GM23338 (cell line): ENCODE measurements at regions not wholly inside any gene's neighbourhood (a gene's known extent, or its start where the extent isn't known, plus 50 kb on each side); places are given as distances from the start of the nearest gene placed in this dataset.

Experiments used
- ATAC-seq: fragments of 200-7000 bp; cut with Tn5 transposase; 3 replicates; pipeline ENCODE4 v1.9.1; 2020
- DNase-seq: peaks from one replicate; pipeline ENCODE4 v3.0.0-alpha.2; 2015; ENCODE audit warnings: low spot score
- H2AFZ ChIP-seq: fragments of 200-600 bp; sonication (generic); 2 replicates; pipeline ENCODE4 v1.8.0; 2016; ENCODE audit warnings: antibody characterized with exemption, mild to moderate bottlenecking, moderate library complexity
- H3F3A ChIP-seq: fragments of 200-600 bp; sonication (generic); replicated peaks from 2 replicates; pipeline ENCODE4 v1.8.0; 2017; ENCODE audit warnings: antibody characterized with exemption, mixed run types, low read depth
- H3K27ac ChIP-seq: fragments of 200-600 bp; sonication (generic); 2 replicates; pipeline ENCODE4 v1.6.1; 2016; ENCODE audit warnings: low read depth
- H3K27me3 ChIP-seq: fragments of 200-600 bp; sonication (generic); 2 replicates; pipeline ENCODE4 v1.8.0; 2016; ENCODE audit warnings: mild to moderate bottlenecking, mixed run types, moderate library complexity; ENCODE audit not compliant: insufficient read depth
- H3K36me3 ChIP-seq: fragments of 200-600 bp; sonication (generic); 2 replicates; pipeline ENCODE4 v1.8.0; 2016; ENCODE audit warnings: mild to moderate bottlenecking; ENCODE audit not compliant: insufficient read depth
- H3K4me1 ChIP-seq: fragments of 200-600 bp; sonication (generic); 2 replicates; pipeline ENCODE4 v1.8.0; 2016; ENCODE audit warnings: mild to moderate bottlenecking, moderate library complexity; ENCODE audit not compliant: insufficient read depth
- H3K4me2 ChIP-seq: fragments of 200-600 bp; sonication (generic); 2 replicates; pipeline ENCODE4 v1.7.1; 2017; ENCODE audit warnings: mixed run types
- H3K4me3 ChIP-seq: fragments of 200-600 bp; sonication (generic); 2 replicates; pipeline ENCODE4 v1.6.1; 2016; ENCODE audit warnings: mixed run types
- H3K79me2 ChIP-seq: fragments of 200-600 bp; sonication (generic); replicated peaks from 2 replicates; pipeline ENCODE4 v1.8.0; 2017; ENCODE audit warnings: mild to moderate bottlenecking; ENCODE audit not compliant: insufficient read depth
- H3K9me2 ChIP-seq: fragments of 200-600 bp; sonication (generic); 2 replicates; pipeline ENCODE4 v1.8.0; 2017; ENCODE audit not compliant: insufficient read depth
- H4K20me1 ChIP-seq: fragments of 200-600 bp; sonication (generic); replicated peaks from 2 replicates; pipeline ENCODE4 v1.8.0; 2017; ENCODE audit warnings: mild to moderate bottlenecking; ENCODE audit not compliant: insufficient read depth
- H3K27ac Mint-ChIP-seq: 2 replicates; pipeline ENCODE4 v1.8.0; 2020; ENCODE audit warnings: inconsistent platforms, mild to moderate bottlenecking, moderate library complexity, mixed read lengths
- H3K27me3 Mint-ChIP-seq: 3 replicates; pipeline ENCODE4 v1.8.0; 2022; ENCODE audit warnings: low read depth, mild to moderate bottlenecking, moderate library complexity, mixed read lengths, inconsistent platforms; ENCODE audit not compliant: insufficient read depth, poor library complexity
- H3K36me3 Mint-ChIP-seq: 3 replicates; pipeline ENCODE4 v1.8.0; 2021; ENCODE audit warnings: low read depth, mild to moderate bottlenecking, inconsistent platforms, moderate library complexity, mixed read lengths
- H3K4me1 Mint-ChIP-seq: 3 replicates; pipeline ENCODE4 v1.8.0; 2020; ENCODE audit warnings: mild to moderate bottlenecking, inconsistent platforms, mixed read lengths
- H3K4me3 Mint-ChIP-seq: 3 replicates; pipeline ENCODE4 v1.8.0; 2021; ENCODE audit warnings: moderate library complexity, mild to moderate bottlenecking, inconsistent platforms, mixed read lengths
- H3K9me3 Mint-ChIP-seq: 3 replicates; pipeline ENCODE4 v1.8.0; 2020; ENCODE audit warnings: moderate library complexity, mild to moderate bottlenecking, inconsistent platforms, mixed read lengths
- CREB1 ChIP-seq: fragments of 250-450 bp; sonication (Bioruptor Pico); IDR thresholded peaks from 2 replicates; pipeline ENCODE4 v1.5.0; 2020; ENCODE audit warnings: low read depth, mild to moderate bottlenecking, moderate library complexity
- CTCF ChIP-seq, 2 experiments: fragments of 200-600 bp in 1 of 2; sonication (generic) in 1 of 2; conservative IDR thresholded peaks; 2 replicates each; pipeline versions ENCODE4 v1.5.1 to v1.6.1; 2016 to 2017; ENCODE audit warnings: antibody characterized with exemption in 2 of 2, low read depth in 2 of 2, mild to moderate bottlenecking in 2 of 2, moderate library complexity in 1 of 2
- EZH2phosphoT487 ChIP-seq: fragments of 200-600 bp; sonication (generic); IDR thresholded peaks from one replicate; pipeline ENCODE4 v1.8.1; 2018; ENCODE audit warnings: antibody characterized with exemption; ENCODE audit not compliant: unreplicated experiment
- NANOG ChIP-seq: IDR thresholded peaks from 2 replicates; pipeline ENCODE4 v1.6.1; 2016; ENCODE audit warnings: antibody characterized with exemption, borderline replicate concordance
- STAT1 ChIP-seq: IDR thresholded peaks from one replicate; pipeline ENCODE4 v1.6.1; 2016; ENCODE audit warnings: antibody characterized with exemption; ENCODE audit not compliant: unreplicated experiment
- ZNF114 ChIP-seq: fragments of 250-450 bp; sonication (Bioruptor Pico); IDR thresholded peaks from 2 replicates; pipeline ENCODE4 v1.5.0; 2020; ENCODE audit warnings: mild to moderate bottlenecking, moderate library complexity
- ZNF462 ChIP-seq: fragments of 250-450 bp; sonication (Bioruptor Pico); IDR thresholded peaks from 2 replicates; pipeline ENCODE4 v1.5.0; 2020; ENCODE audit warnings: mild to moderate bottlenecking, moderate library complexity

- TF ChIP-seq CTCF (conservative IDR thresholded peaks at IDR 0.05; ENCODE audit: low read depth in 2 of 2) (no peak), ZNF114 (CRISPR knock-in tag) (no peak), NANOG (no peak)
Observed at GRCh38 chr12:24500831-24501230, 448.1 kb downstream of the BCAT1 start (continued).

GRCh38 chr12:24500421-24500820 is 448.5 kb downstream of the BCAT1 start:
- Mint-ChIP-seq H3K9me3 (no peaks in the 10 kb centered on the region), H3K4me3 (no peak overlapping the region), H3K4me1 (peaks cover 6% of the 10 kb centered on the region; the same call in 2 of the 3 replicates), H3K36me3 (no peaks in the 10 kb centered on the region), H3K27ac (peak overlapping the region; percentile 4; the same call in 1 of the 2 replicates), H3K27me3 (no peaks in the 10 kb centered on the region)
- no peaks in the 10 kb centered on the region for H3F3A ChIP-seq
- no peaks in the 10 kb centered on the region for H3K79me2 ChIP-seq
- no peaks in the 10 kb centered on the region; the same call in 1 of the 2 replicates for H3K4me1 ChIP-seq
- no peaks in the 10 kb centered on the region for H3K27me3 ChIP-seq
- H3K36me3 ChIP-seq = no peaks in the 10 kb centered on the region
- no peaks in the 10 kb centered on the region for H3K9me2 ChIP-seq
- ATAC-seq (no peak), DNase-seq (no peak)
- no peaks in the 10 kb centered on the region for H4K20me1 ChIP-seq
- H3K4me3 ChIP-seq = no peak overlapping the region
- no peak overlapping the region for H3K4me2 ChIP-seq
- H3K27ac ChIP-seq = no peak overlapping the region
- TF ChIP-seq CREB1 (CRISPR knock-in tag) (no peak), STAT1 (no peak), EZH2phosphoT487 (no peak), ZNF462 (no peak), NANOG (no peak)
- H2AFZ ChIP-seq = no peak overlapping the region
